NCI-H748 treated with DMSO at 0.1 percent for 48 hours (cell line): ENCODE measurements at regions not wholly inside any gene's neighbourhood (a gene's known extent, or its start where the extent isn't known, plus 50 kb on each side); places are given as distances from the start of the nearest gene placed in this dataset.

Experiments used
- DNase-seq: peaks from one replicate; lab custom pipeline; 2025; lab: John Stamatoyannopoulos, UW

GRCh38 chr3:10555263-10555662 lies 49.9 kb upstream of the ATP2B2 start:
- no peak for DNase-seq

- DNase-seq = no peak
Observed at GRCh38 chr3:10556312-10556711, 50.9 kb upstream of the ATP2B2 start.

DNA sequence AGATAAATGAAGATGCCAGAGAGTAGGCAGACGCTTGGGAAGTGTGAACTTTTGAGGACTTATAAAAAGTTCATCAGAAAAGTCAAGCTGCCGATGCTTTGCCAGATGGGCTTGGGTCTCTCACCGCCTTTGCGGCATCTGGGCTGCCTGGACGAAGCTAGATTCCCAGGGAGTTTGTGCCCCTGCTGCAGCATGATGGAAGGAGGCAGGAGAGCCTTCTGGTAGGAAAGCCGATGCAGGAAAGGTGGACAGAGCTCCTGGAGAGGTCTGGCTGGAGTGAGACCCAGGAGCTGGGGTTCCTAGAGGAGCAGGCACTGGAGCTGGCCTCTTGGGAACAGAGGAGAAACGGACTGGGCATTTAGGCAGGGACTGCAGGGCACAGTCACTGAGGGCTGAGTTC lies 51.9 kb upstream of the ATP2B2 start:
- no peak for DNase-seq

GRCh38 chr3:10557781-10558373 lies 52.5 kb upstream of the ATP2B2 start:
- no peak for DNase-seq

DNA sequence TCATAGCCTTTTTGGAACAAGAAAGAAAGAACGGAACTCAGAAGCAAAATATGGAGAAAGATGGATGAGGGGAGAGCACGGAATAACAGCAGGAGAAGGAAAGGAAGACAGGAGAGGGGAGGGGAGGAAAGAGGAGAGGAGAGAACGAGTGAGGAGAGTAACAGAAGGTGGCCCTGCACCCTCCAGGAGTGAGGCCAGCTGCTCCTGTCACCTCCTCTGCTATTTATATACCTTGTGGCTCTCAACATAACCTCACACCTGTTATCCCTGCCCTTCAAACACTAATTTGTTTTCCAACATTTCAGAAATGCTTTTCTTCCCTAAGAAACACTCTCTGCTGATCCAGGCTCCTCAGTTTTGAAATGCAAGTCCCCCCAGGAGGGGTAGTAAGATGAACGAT lies 53.4 kb upstream of the ATP2B2 start:
- no peak for DNase-seq

- no peak for DNase-seq
Observed at GRCh38 chr3:10560060-10560861, 54.9 kb upstream of the ATP2B2 start.

DNA sequence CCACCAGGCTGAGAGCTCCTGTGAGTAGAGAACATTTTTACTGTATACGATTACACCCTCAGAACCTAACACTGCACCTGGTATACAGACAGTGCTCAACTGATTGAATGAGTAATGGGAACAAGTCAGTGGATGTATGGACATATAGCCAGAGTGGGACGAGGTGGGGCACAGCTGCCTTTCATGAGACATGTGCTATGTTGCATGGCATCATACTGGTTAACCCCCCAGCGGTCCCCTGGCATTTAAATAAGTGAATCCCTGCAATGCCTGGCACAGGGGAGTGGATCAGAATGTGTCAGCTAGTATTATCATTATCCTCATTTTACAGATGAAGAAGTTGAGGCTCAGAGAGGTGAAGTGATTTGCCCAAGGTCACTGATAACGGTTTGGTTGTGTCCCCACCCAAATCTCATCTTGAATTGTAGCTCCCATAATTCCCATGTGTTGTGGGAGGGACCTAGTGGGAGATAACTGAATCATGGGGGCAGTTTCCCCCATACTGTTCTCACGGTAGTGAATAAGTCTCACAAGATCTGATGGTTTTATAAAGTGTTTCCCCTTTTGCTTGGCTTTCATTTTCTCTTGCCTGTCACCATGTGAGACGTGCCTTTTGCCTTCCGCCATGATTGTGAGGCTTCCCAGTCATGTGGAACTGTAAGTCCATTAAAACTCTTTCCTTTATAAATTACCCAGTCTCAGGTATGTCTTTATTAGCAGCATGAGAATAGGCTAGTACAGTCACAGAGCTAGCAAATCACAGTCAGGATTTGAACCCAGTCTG lies 56.0 kb upstream of the ATP2B2 start:
- no peak for DNase-seq

- DNase-seq = no peak
Observed at GRCh38 chr3:10561946-10562560, 56.7 kb upstream of the ATP2B2 start.

- DNase-seq = no peak
Observed at GRCh38 chr3:10563396-10563795, 58.0 kb upstream of the ATP2B2 start.

GRCh38 chr3:10565814-10566213 lies 60.4 kb upstream of the ATP2B2 start:
- DNase-seq = no peak

- no peak for DNase-seq
Observed at GRCh38 chr3:10566451-10566850, 61.1 kb upstream of the ATP2B2 start.

DNA sequence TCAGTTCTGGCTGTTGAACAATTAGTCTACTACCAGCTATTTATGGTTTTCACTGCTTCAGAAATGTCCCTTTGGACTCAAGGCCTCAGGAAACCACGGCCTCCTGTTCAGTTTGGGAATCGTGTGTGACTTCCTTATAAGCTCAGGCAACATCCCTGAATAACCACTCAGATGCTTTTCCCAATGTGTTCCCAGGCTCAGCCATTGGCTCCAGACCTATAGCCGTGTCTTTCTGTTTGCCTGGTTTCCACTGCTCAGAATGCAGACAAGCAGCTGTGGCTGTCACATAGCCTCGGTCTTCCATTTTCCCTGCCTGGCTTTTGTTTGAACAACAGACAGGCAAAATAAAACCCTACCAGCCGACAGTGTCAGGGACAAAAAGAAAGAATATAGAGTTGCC lies 63.2 kb upstream of the ATP2B2 start:
- DNase-seq = no peak

DNA sequence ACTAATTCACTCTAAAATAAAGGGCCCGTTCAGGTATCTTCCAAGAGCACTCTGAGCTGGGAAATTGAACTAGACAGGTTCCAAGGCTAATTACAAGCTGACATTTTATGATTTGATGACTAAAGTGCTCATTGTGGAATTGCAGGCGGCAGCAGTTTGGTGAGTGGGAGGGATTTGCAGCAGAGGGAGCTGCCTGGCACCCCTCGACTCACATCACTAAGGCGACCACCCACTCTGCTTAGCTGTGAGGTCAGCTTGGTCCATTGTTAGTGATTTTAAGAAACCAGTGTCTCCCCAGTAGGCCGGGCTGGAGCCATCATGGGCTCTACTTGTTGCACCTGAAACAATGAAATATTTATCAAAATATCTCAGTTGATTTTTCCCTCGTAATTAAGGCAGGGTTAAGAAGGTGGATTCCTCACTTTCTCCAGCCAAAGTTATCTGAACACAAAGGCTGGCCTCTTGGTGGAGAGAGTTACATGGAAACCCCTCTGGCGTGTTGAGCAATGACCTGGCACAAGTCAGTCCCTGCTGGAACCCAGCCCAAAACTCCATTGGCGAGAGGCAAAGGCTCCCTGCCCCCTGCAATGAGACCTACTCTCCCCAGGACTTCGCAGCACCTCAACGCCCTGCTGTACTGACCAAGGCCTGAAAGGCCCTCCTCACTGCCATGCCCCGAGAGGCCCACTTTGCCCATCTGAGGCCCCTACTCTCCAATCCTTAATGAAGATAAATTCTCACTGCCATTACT lies 65.0 kb upstream of the ATP2B2 start:
- DNase-seq = no peak

GRCh38 chr3:10574101-10574620 lies 68.8 kb upstream of the ATP2B2 start:
- DNase-seq = no peak

- DNase-seq = no peak
Observed at GRCh38 chr3:10575601-10576160, 70.3 kb upstream of the ATP2B2 start.

- no peak for DNase-seq
Observed at GRCh38 chr3:10577486-10577885, 72.1 kb upstream of the ATP2B2 start.

DNA sequence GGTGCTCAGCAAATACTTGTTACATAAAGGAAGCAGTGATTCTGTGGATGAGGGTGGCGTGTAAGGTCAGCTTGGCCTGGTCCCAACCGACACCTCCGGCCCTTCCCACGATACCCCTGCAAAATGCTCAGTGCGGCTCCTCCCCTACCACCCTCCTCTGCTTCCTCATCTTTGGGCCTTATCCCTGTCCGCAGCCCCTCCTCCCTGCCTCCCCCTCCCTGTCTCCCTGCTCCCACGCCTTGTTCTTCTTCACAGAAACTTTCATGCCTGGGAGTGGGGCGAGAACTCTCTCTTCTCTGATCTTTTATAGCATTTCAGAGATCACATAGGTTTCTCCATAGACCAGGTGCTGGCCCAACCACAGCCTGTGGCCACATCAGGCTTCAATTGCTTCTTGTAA lies 75.0 kb upstream of the ATP2B2 start:
- DNase-seq = no peak

GRCh38 chr3:10581251-10581650 lies 75.9 kb upstream of the ATP2B2 start:
- DNase-seq = no peak

DNA sequence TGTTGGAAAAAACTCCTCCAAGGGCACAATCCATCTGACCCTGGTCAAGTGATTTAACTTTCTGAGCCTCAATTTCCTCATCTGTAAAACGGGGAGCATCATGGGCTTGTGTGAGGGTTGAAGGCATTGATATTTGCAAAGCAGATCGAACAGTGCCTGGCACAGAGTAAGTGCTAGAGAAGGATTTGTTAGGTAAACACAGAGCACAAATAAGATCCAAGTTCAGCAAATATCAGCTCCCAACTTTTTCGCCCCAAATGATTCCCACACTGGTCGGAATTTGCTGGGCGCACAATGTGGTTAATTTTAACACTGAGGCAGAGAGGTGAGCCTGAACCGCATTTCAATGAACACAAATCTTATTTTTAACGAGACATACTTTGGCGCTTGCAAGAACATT lies 76.3 kb upstream of the ATP2B2 start:
- DNase-seq = no peak

GRCh38 chr3:10582733-10583132 lies 77.3 kb upstream of the ATP2B2 start:
- no peak for DNase-seq
